HL-60 (cell line): ENCODE measurements at regions not wholly inside any gene's neighbourhood (a gene's known extent, or its start where the extent isn't known, plus 50 kb on each side); places are given as distances from the start of the nearest gene placed in this dataset.
"Not testable (repeated sequence)": the region's sequence is repeated elsewhere in the genome, so short reads cannot be mapped to it uniquely, and the experiment has no call there.

Source experiments
- DNase-seq, 2 experiments: peaks; one replicate each; pipeline ENCODE4 v3.0.0-alpha.2; 2010 to 2020; ENCODE audit warnings: low read depth in 1 of 2, low spot score in 1 of 2
- H3K27ac ChIP-seq: fragments of 250-450 bp; sonication (Bioruptor Pico); replicated peaks from 2 replicates; pipeline ENCODE4 v1.5.1; 2020; ENCODE audit warnings: mild to moderate bottlenecking, moderate library complexity
- H3K27me3 ChIP-seq: fragments of 250-450 bp; sonication (Bioruptor Pico); 2 replicates; pipeline ENCODE4 v1.5.1; 2021; ENCODE audit warnings: mild to moderate bottlenecking, moderate library complexity; ENCODE audit not compliant: insufficient read depth, poor library complexity, severe bottlenecking
- H3K4me3 ChIP-seq: replicated peaks from 2 replicates; pipeline ENCODE4 v1.5.1; 2011; ENCODE audit warnings: mild to moderate bottlenecking, control low read depth, low read length; ENCODE audit not compliant: insufficient read depth
- CTCF ChIP-seq: IDR thresholded peaks from one replicate; pipeline ENCODE4 v1.5.1; 2011; ENCODE audit warnings: low read length, control low read depth, inconsistent platforms; ENCODE audit not compliant: insufficient read depth
- GABPA ChIP-seq: IDR thresholded peaks from 2 replicates; pipeline ENCODE4 v1.6.1; 2012; ENCODE audit warnings: low read depth
- POLR2AphosphoS5 ChIP-seq: IDR thresholded peaks from 2 replicates; pipeline ENCODE4 v1.6.1; 2012; ENCODE audit warnings: low read depth
- REST ChIP-seq: IDR thresholded peaks from 2 replicates; pipeline ENCODE4 v1.6.1; 2012; ENCODE audit warnings: low read depth; ENCODE audit not compliant: insufficient replicate concordance
- SPI1 ChIP-seq: IDR thresholded peaks from 2 replicates; pipeline ENCODE4 v1.6.1; 2012; ENCODE audit warnings: low read depth, mild to moderate bottlenecking, borderline replicate concordance

- DNase-seq: no peak
- Histone ChIP-seq H3K4me3 (no peak overlapping the region), H3K27ac (no peak overlapping the region), H3K27me3 (no peaks in the 10 kb centered on the region)
- TF ChIP-seq REST: no peak
- TF ChIP-seq POLR2AphosphoS5: no peak
- TF ChIP-seq CTCF: no peak
- TF ChIP-seq SPI1: no peak
- no peak for TF ChIP-seq GABPA
Observed at GRCh38 chr7:138208864-138209263, 132.6 kb downstream of the AKR1D1 start.

- TF ChIP-seq REST: no peak
- no peak for TF ChIP-seq GABPA
- TF ChIP-seq CTCF: no peak
- no peak for TF ChIP-seq SPI1
- TF ChIP-seq POLR2AphosphoS5: no peak
- no peak for DNase-seq
- Histone ChIP-seq H3K27ac (no peak overlapping the region), H3K27me3 (no peaks in the 10 kb centered on the region), H3K4me3 (no peak overlapping the region)
Observed at GRCh38 chr7:138212314-138212713, 136.1 kb downstream of the AKR1D1 start.

GRCh38 chr7:138214926-138215325 is 138.7 kb downstream of the AKR1D1 start:
- H3K27ac ChIP-seq: no peak overlapping the region
- no peak for TF ChIP-seq REST
- no peak for TF ChIP-seq SPI1
- no peak for TF ChIP-seq CTCF
- TF ChIP-seq GABPA: no peak
- no peak for TF ChIP-seq POLR2AphosphoS5

GRCh38 chr7:138220321-138220720 is 144.1 kb downstream of the AKR1D1 start:
- H3K4me3 ChIP-seq, H3K27me3 ChIP-seq, DNase-seq, H3K27ac ChIP-seq: not testable (repeated sequence)

More at GRCh38 chr7:138214926-138215325, 138.7 kb downstream of the AKR1D1 start:
- DNase-seq: no peak
- H3K4me3 ChIP-seq: no peak overlapping the region
- no peaks in the 10 kb centered on the region for H3K27me3 ChIP-seq

- not testable (repeated sequence) for H3K27me3 ChIP-seq, H3K4me3 ChIP-seq, DNase-seq, H3K27ac ChIP-seq
Observed at GRCh38 chr7:138221388-138221787, 145.1 kb downstream of the AKR1D1 start.
